GM23338 (cell line): ENCODE measurements at regions not wholly inside any gene's neighbourhood (a gene's known extent, or its start where the extent isn't known, plus 50 kb on each side); places are given as distances from the start of the nearest gene placed in this dataset.

Experiments
- ATAC-seq: fragments of 200-7000 bp; cut with Tn5 transposase; 3 replicates; pipeline ENCODE4 v1.9.1; 2020
- DNase-seq: peaks from one replicate; pipeline ENCODE4 v3.0.0-alpha.2; 2015; ENCODE audit warnings: low spot score
- H2AFZ ChIP-seq: fragments of 200-600 bp; sonication (generic); 2 replicates; pipeline ENCODE4 v1.8.0; 2016; ENCODE audit warnings: antibody characterized with exemption, mild to moderate bottlenecking, moderate library complexity
- H3F3A ChIP-seq: fragments of 200-600 bp; sonication (generic); replicated peaks from 2 replicates; pipeline ENCODE4 v1.8.0; 2017; ENCODE audit warnings: antibody characterized with exemption, mixed run types, low read depth
- H3K27ac ChIP-seq: fragments of 200-600 bp; sonication (generic); 2 replicates; pipeline ENCODE4 v1.6.1; 2016; ENCODE audit warnings: low read depth
- H3K27me3 ChIP-seq: fragments of 200-600 bp; sonication (generic); 2 replicates; pipeline ENCODE4 v1.8.0; 2016; ENCODE audit warnings: mild to moderate bottlenecking, mixed run types, moderate library complexity; ENCODE audit not compliant: insufficient read depth
- H3K36me3 ChIP-seq: fragments of 200-600 bp; sonication (generic); 2 replicates; pipeline ENCODE4 v1.8.0; 2016; ENCODE audit warnings: mild to moderate bottlenecking; ENCODE audit not compliant: insufficient read depth
- H3K4me1 ChIP-seq: fragments of 200-600 bp; sonication (generic); 2 replicates; pipeline ENCODE4 v1.8.0; 2016; ENCODE audit warnings: mild to moderate bottlenecking, moderate library complexity; ENCODE audit not compliant: insufficient read depth
- H3K4me2 ChIP-seq: fragments of 200-600 bp; sonication (generic); 2 replicates; pipeline ENCODE4 v1.7.1; 2017; ENCODE audit warnings: mixed run types
- H3K4me3 ChIP-seq: fragments of 200-600 bp; sonication (generic); 2 replicates; pipeline ENCODE4 v1.6.1; 2016; ENCODE audit warnings: mixed run types
- H3K79me2 ChIP-seq: fragments of 200-600 bp; sonication (generic); replicated peaks from 2 replicates; pipeline ENCODE4 v1.8.0; 2017; ENCODE audit warnings: mild to moderate bottlenecking; ENCODE audit not compliant: insufficient read depth
- H3K9me2 ChIP-seq: fragments of 200-600 bp; sonication (generic); 2 replicates; pipeline ENCODE4 v1.8.0; 2017; ENCODE audit not compliant: insufficient read depth
- H4K20me1 ChIP-seq: fragments of 200-600 bp; sonication (generic); replicated peaks from 2 replicates; pipeline ENCODE4 v1.8.0; 2017; ENCODE audit warnings: mild to moderate bottlenecking; ENCODE audit not compliant: insufficient read depth
- H3K27ac Mint-ChIP-seq: 2 replicates; pipeline ENCODE4 v1.8.0; 2020; ENCODE audit warnings: inconsistent platforms, mild to moderate bottlenecking, moderate library complexity, mixed read lengths
- H3K27me3 Mint-ChIP-seq: 3 replicates; pipeline ENCODE4 v1.8.0; 2022; ENCODE audit warnings: low read depth, mild to moderate bottlenecking, moderate library complexity, mixed read lengths, inconsistent platforms; ENCODE audit not compliant: insufficient read depth, poor library complexity
- H3K36me3 Mint-ChIP-seq: 3 replicates; pipeline ENCODE4 v1.8.0; 2021; ENCODE audit warnings: low read depth, mild to moderate bottlenecking, inconsistent platforms, moderate library complexity, mixed read lengths
- H3K4me1 Mint-ChIP-seq: 3 replicates; pipeline ENCODE4 v1.8.0; 2020; ENCODE audit warnings: mild to moderate bottlenecking, inconsistent platforms, mixed read lengths
- H3K4me3 Mint-ChIP-seq: 3 replicates; pipeline ENCODE4 v1.8.0; 2021; ENCODE audit warnings: moderate library complexity, mild to moderate bottlenecking, inconsistent platforms, mixed read lengths
- H3K9me3 Mint-ChIP-seq: 3 replicates; pipeline ENCODE4 v1.8.0; 2020; ENCODE audit warnings: moderate library complexity, mild to moderate bottlenecking, inconsistent platforms, mixed read lengths
- CREB1 ChIP-seq: fragments of 250-450 bp; sonication (Bioruptor Pico); IDR thresholded peaks from 2 replicates; pipeline ENCODE4 v1.5.0; 2020; ENCODE audit warnings: low read depth, mild to moderate bottlenecking, moderate library complexity
- CTCF ChIP-seq, 2 experiments: fragments of 200-600 bp in 1 of 2; sonication (generic) in 1 of 2; conservative IDR thresholded peaks; 2 replicates each; pipeline versions ENCODE4 v1.5.1 to v1.6.1; 2016 to 2017; ENCODE audit warnings: antibody characterized with exemption in 2 of 2, low read depth in 2 of 2, mild to moderate bottlenecking in 2 of 2, moderate library complexity in 1 of 2
- ETS1 ChIP-seq: IDR thresholded peaks from 2 replicates; pipeline ENCODE4 v1.6.1; 2016; ENCODE audit warnings: antibody characterized with exemption
- EZH2 ChIP-seq: fragments of 200-600 bp; sonication (generic); IDR thresholded peaks from one replicate; pipeline ENCODE4 v1.8.0; 2017; ENCODE audit warnings: antibody characterized with exemption, mild to moderate bottlenecking, low read depth; ENCODE audit not compliant: unreplicated experiment
- EZH2phosphoT487 ChIP-seq: fragments of 200-600 bp; sonication (generic); IDR thresholded peaks from one replicate; pipeline ENCODE4 v1.8.1; 2018; ENCODE audit warnings: antibody characterized with exemption; ENCODE audit not compliant: unreplicated experiment
- POLR2AphosphoS5 ChIP-seq: IDR thresholded peaks from 2 replicates; pipeline ENCODE4 v1.6.1; 2016; ENCODE audit warnings: antibody characterized with exemption, low read depth
- REST ChIP-seq: IDR thresholded peaks from one replicate; pipeline ENCODE4 v1.6.1; 2018; ENCODE audit warnings: antibody characterized with exemption; ENCODE audit not compliant: unreplicated experiment
- STAT1 ChIP-seq: IDR thresholded peaks from one replicate; pipeline ENCODE4 v1.6.1; 2016; ENCODE audit warnings: antibody characterized with exemption; ENCODE audit not compliant: unreplicated experiment
- ZNF331 ChIP-seq: fragments of 250-450 bp; sonication (Bioruptor Pico); IDR thresholded peaks from 2 replicates; pipeline ENCODE4 v1.5.0; 2020; ENCODE audit warnings: low read depth, mild to moderate bottlenecking, moderate library complexity
- ZNF462 ChIP-seq: fragments of 250-450 bp; sonication (Bioruptor Pico); IDR thresholded peaks from 2 replicates; pipeline ENCODE4 v1.5.0; 2020; ENCODE audit warnings: mild to moderate bottlenecking, moderate library complexity

GRCh38 chr4:126761947-126762662 lies 870.7 kb upstream of the INTU start:
- H3K79me2 ChIP-seq, result no peaks in the 10 kb centered on the region
- Mint-ChIP-seq H3K36me3 (no peaks in the 10 kb centered on the region), H3K4me1 (no peaks in the 10 kb centered on the region), H3K9me3 (no peaks in the 10 kb centered on the region; the same call in 2 of the 3 replicates), H3K27me3 (no peaks in the 10 kb centered on the region), H3K4me3 (no peak overlapping the region), H3K27ac (no peak overlapping the region)
- H2AFZ ChIP-seq, result no peak overlapping the region
- TF ChIP-seq POLR2AphosphoS5, result no peak
- no peak for TF ChIP-seq CREB1 (CRISPR knock-in tag)
- TF ChIP-seq REST, result no peak
- TF ChIP-seq CTCF (conservative IDR thresholded peaks at IDR 0.05; ENCODE audit: low read depth in 2 of 2), result no peak
- TF ChIP-seq EZH2, result no peak
- TF ChIP-seq EZH2phosphoT487, result no peak
- TF ChIP-seq ZNF331 (CRISPR knock-in tag), result no peak
- no peak for TF ChIP-seq ETS1
- TF ChIP-seq ZNF462 (CRISPR knock-in tag), result no peak
- TF ChIP-seq STAT1, result no peak
- H3F3A ChIP-seq, result no peaks in the 10 kb centered on the region
- ATAC-seq (no peak), DNase-seq (no peak)
- H3K4me2 ChIP-seq, result no peak overlapping the region
- H3K27me3 ChIP-seq, result no peaks in the 10 kb centered on the region
- H4K20me1 ChIP-seq, result no peaks in the 10 kb centered on the region
- H3K36me3 ChIP-seq, result no peaks in the 10 kb centered on the region
- H3K4me1 ChIP-seq, result no peaks in the 10 kb centered on the region
- no peak overlapping the region for H3K27ac ChIP-seq
- no peak overlapping the region for H3K4me3 ChIP-seq
- H3K9me2 ChIP-seq, result 0 out of 2 replicates have a peak, but pooled peaks cover 6% of the 10 kb centered on the region
